ENCODE measurements at regions not wholly inside any gene's neighbourhood (a gene's known extent, or its start where the extent isn't known, plus 50 kb on each side); places are given as distances from the start of the nearest gene placed in this dataset.
"Not testable (repeated sequence)": the region's sequence is repeated elsewhere in the genome, so short reads cannot be mapped to it uniquely, and the experiment has no call there.

GRCh38 chr2:89291717-89292298, 600.3 kb downstream of the RPIA start:
- no CpG with 5 or more reads among the region's 7 CpGs for WGBS, 4 donors
- H3K4me3 ChIP-seq; H3K36me3 ChIP-seq (replicated peaks in 1 of 2); intact Hi-C loops (cut with DNase I); DNase-seq; H3K27ac ChIP-seq; H3K27me3 ChIP-seq; H3K4me1 ChIP-seq (replicated peaks in 1 of 2); H3K9me3 ChIP-seq (replicated peaks in 1 of 3): not testable (repeated sequence)

GRCh38 chr2:89293399-89293798, 601.9 kb downstream of the RPIA start:
- H3K9me3 ChIP-seq (replicated peaks in 1 of 3); H3K36me3 ChIP-seq (replicated peaks in 1 of 2); H3K4me1 ChIP-seq (replicated peaks in 1 of 2); intact Hi-C loops (cut with DNase I); DNase-seq; H3K27me3 ChIP-seq; H3K27ac ChIP-seq; H3K4me3 ChIP-seq: not testable (repeated sequence)
- no CpG with 5 or more reads among the region's 4 CpGs for WGBS, 4 donors

DNA sequence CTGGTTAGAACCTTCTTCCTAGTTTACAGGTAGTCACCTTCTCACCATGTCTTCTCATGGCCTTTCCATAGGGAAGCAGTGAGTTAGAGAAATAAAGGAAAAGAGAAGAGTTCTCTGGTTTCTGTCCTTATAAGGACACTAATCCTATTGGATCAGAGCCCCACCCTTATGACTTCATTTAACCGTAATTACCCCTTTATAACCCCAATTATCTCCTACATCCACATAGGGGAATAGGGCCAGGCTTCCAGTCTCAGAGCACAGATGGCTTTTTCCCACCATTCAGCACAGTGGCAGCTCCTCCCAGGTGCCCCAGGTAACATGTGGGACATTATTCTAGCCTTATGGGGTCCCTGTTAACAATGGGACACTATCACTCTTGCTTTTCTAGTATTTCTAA, 602.9 kb downstream of the RPIA start:
- H3K36me3 ChIP-seq (replicated peaks in 1 of 2); DNase-seq; H3K4me3 ChIP-seq; H3K4me1 ChIP-seq (replicated peaks in 1 of 2); H3K27me3 ChIP-seq; H3K27ac ChIP-seq; H3K9me3 ChIP-seq (replicated peaks in 1 of 3); intact Hi-C loops (cut with DNase I): not testable (repeated sequence)
- WGBS, 4 donors: no CpG with 5 or more reads among the region's 1 CpG

GRCh38 chr2:89296820-89297398, 605.4 kb downstream of the RPIA start:
- H3K27me3 ChIP-seq; H3K4me1 ChIP-seq (replicated peaks in 1 of 2); DNase-seq; intact Hi-C loops (cut with DNase I); H3K36me3 ChIP-seq (replicated peaks in 1 of 2); H3K9me3 ChIP-seq (replicated peaks in 1 of 3); H3K4me3 ChIP-seq; H3K27ac ChIP-seq: not testable (repeated sequence)
- 38 to 94% (median 71%) methylated on average over 1 to 3 of the region's 7 CpGs; no CpG with 5 or more reads in 1 of the 4 donors for WGBS, 4 donors

DNA sequence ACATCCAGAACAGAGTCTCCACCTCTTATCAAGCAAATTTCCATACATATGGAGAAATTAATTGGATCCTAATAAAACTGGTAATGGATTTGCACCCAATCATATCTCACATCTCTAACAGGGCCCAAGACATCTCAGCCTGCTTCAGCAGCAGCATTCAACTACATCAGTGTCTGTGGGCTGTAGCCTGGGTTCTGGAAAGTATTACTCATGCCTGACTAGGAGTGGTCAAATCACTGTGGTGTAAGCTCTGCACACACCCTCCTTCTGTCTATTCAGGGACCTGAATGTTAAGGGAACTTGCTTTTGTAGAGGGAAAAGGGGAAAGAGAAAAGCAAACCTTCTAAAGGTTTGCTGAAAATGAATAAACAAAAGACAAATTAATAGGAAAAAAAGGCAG, 607.7 kb downstream of the RPIA start:
- H3K36me3 ChIP-seq (replicated peaks in 1 of 2); H3K4me1 ChIP-seq (replicated peaks in 1 of 2); H3K27ac ChIP-seq; DNase-seq; H3K27me3 ChIP-seq; H3K9me3 ChIP-seq (replicated peaks in 1 of 3); H3K4me3 ChIP-seq; intact Hi-C loops (cut with DNase I): not testable (repeated sequence)

GRCh38 chr2:89305623-89306022, 614.1 kb downstream of the RPIA start:
- H3K4me1 ChIP-seq (replicated peaks in 1 of 2); H3K27ac ChIP-seq; intact Hi-C loops (cut with DNase I); DNase-seq; H3K36me3 ChIP-seq (replicated peaks in 1 of 2); H3K4me3 ChIP-seq; H3K27me3 ChIP-seq; H3K9me3 ChIP-seq (replicated peaks in 1 of 3): not testable (repeated sequence)
- WGBS, 4 donors: 43 to 75% (median 60%) methylated on average over 1 of the region's 2 CpGs; no CpG with 5 or more reads in 1 of the 4 donors

GRCh38 chr2:89306869-89307637, 615.6 kb downstream of the RPIA start:
- WGBS, 4 donors: 41 to 57% (median 50%) methylated on average over 2 to 3 of the region's 8 CpGs; no CpG with 5 or more reads in 1 of the 4 donors
- H3K9me3 ChIP-seq (replicated peaks in 1 of 3); H3K27me3 ChIP-seq; DNase-seq; H3K27ac ChIP-seq; intact Hi-C loops (cut with DNase I); H3K4me1 ChIP-seq (replicated peaks in 1 of 2); H3K36me3 ChIP-seq (replicated peaks in 1 of 2); H3K4me3 ChIP-seq: not testable (repeated sequence)

GRCh38 chr2:89318990-89319389, 627.5 kb downstream of the RPIA start:
- H3K27me3 ChIP-seq; intact Hi-C loops (cut with DNase I); H3K27ac ChIP-seq; H3K4me3 ChIP-seq; H3K9me3 ChIP-seq (replicated peaks in 1 of 3); H3K4me1 ChIP-seq (replicated peaks in 1 of 2); DNase-seq; H3K36me3 ChIP-seq (replicated peaks in 1 of 2): not testable (repeated sequence)
- WGBS, 4 donors: no CpG with 5 or more reads among the region's 6 CpGs

DNA sequence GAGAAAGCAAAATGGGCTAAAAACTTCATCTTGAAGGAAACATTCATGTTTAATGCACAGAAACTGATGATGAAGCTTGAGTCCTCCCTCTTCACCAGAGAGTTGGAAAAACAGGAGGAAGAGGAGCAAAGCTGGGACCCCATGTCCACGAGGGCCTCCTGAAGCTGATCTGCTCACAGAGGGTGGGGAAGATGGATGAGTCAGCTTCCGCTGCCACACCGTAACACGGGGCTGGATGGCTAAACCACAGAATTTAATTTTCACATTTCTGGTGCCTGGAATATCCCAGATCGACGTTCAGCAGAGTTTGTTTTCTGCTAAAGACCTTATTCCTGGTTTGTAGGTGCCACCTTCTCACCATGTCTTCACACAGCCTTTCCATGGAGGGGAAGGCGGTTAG, 634.4 kb downstream of the RPIA start:
- H3K4me3 ChIP-seq; DNase-seq; intact Hi-C loops (cut with DNase I); H3K27me3 ChIP-seq; H3K27ac ChIP-seq; H3K36me3 ChIP-seq (replicated peaks in 1 of 2); H3K9me3 ChIP-seq (replicated peaks in 1 of 3); H3K4me1 ChIP-seq (replicated peaks in 1 of 2): not testable (repeated sequence)
- 0 to 48% (median 3%) methylated on average over 1 to 4 of the region's 7 CpGs for WGBS, 4 donors
